GM06990 (cell line): ENCODE measurements at regions not wholly inside any gene's neighbourhood (a gene's known extent, or its start where the extent isn't known, plus 50 kb on each side); places are given as distances from the start of the nearest gene placed in this dataset.
"Not testable (repeated sequence)": the region's sequence is repeated elsewhere in the genome, so short reads cannot be mapped to it uniquely, and the experiment has no call there.

Source experiments
- DNase-seq: peaks from one replicate; pipeline ENCODE4 v3.0.0-alpha.2; 2011; ENCODE audit not compliant: insufficient read length; ENCODE audit errors: extremely low read depth
- H3K27me3 ChIP-seq: replicated peaks from 2 replicates; pipeline ENCODE4 v1.6.0; 2011; ENCODE audit warnings: low read length; ENCODE audit not compliant: control insufficient read depth, insufficient read depth
- H3K36me3 ChIP-seq: 2 replicates; pipeline ENCODE4 v1.5.1; 2011; ENCODE audit warnings: low read length; ENCODE audit not compliant: control insufficient read depth, insufficient read depth
- H3K4me3 ChIP-seq: replicated peaks from 2 replicates; pipeline ENCODE4 v1.5.1; 2011; ENCODE audit warnings: low read depth, mild to moderate bottlenecking, control low read depth, low read length
- TF ChIP-seq, protein P1 (sequence below): IDR thresholded peaks from 2 replicates; pipeline ENCODE4 v1.5.1; 2011; ENCODE audit warnings: low read length, control low read depth, mild to moderate bottlenecking, inconsistent platforms; ENCODE audit not compliant: insufficient read depth, poor library complexity, severe bottlenecking

DNA sequence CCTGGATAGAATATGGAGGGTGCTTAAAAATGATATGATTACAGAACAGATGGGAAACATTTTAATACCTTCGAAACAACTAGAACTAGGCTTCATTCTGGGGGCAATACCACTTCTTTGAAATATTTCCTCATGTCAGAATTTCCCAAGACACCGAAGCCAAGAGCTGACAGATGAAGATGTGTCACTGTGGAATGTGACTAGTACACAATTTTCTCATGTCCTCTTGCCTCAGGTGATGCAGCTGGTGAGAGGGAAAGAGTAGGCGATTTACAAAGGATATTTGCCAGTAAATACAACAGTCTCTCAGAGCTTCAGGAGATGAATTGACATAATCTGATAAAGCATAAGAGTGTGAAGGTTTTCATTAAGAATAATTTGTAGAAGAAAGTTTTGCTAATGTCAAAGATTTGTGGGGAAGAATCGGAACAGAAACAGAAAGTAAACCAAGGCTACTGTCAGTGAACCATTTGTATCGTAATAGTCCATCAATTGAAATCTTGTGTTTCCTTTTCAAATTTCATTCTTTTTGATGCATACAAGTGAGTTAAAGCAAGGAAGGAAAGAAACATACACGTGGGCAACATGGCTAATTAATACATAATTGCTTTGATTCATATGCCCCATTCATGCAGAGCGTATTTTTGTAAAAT lies 164.7 kb upstream of the CCN2 start:
- Histone ChIP-seq H3K27me3 (no peaks in the 10 kb centered on the region; the same call in 1 of the 2 replicates), H3K4me3 (no peak overlapping the region), H3K36me3 (no peaks in the 10 kb centered on the region)
- no peak for DNase-seq
- TF ChIP-seq, protein P1, sequence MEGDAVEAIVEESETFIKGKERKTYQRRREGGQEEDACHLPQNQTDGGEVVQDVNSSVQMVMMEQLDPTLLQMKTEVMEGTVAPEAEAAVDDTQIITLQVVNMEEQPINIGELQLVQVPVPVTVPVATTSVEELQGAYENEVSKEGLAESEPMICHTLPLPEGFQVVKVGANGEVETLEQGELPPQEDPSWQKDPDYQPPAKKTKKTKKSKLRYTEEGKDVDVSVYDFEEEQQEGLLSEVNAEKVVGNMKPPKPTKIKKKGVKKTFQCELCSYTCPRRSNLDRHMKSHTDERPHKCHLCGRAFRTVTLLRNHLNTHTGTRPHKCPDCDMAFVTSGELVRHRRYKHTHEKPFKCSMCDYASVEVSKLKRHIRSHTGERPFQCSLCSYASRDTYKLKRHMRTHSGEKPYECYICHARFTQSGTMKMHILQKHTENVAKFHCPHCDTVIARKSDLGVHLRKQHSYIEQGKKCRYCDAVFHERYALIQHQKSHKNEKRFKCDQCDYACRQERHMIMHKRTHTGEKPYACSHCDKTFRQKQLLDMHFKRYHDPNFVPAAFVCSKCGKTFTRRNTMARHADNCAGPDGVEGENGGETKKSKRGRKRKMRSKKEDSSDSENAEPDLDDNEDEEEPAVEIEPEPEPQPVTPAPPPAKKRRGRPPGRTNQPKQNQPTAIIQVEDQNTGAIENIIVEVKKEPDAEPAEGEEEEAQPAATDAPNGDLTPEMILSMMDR, result no peak

DNA sequence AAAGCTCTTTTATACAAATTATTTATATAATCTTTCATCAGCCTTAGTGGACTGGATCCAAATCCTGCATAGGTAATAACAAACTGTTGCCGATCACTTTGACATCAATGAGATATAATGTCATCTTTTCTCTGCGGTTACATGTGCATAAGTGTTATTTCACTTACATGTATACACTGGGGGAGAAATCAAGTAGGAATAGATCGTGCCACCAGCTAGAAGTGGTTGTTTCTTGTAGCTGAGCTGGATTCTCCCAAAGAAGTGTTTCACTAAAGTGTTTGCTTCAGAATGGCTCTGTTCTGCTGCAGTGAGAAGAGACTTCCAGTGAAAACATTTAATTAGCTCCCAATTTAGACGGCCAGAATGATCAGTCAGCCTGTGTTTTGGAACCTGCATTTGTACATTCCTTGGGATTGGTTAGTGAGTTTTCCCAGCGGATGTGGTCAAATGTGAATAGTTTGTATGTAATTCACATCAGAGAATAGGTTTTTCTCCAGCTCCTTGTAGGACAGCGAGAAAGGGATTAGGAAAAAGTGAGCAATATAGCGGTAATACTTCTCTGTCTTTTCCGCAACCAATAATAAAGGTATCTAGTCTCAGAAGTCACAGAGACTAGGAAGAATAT lies 163.1 kb upstream of the CCN2 start:
- TF ChIP-seq, protein P1, result no peak
- no peaks in the 10 kb centered on the region for H3K36me3 ChIP-seq
- DNase-seq, result no peak
- H3K4me3 ChIP-seq, result no peak overlapping the region
- no peaks in the 10 kb centered on the region; the same call in 1 of the 2 replicates for H3K27me3 ChIP-seq

DNA sequence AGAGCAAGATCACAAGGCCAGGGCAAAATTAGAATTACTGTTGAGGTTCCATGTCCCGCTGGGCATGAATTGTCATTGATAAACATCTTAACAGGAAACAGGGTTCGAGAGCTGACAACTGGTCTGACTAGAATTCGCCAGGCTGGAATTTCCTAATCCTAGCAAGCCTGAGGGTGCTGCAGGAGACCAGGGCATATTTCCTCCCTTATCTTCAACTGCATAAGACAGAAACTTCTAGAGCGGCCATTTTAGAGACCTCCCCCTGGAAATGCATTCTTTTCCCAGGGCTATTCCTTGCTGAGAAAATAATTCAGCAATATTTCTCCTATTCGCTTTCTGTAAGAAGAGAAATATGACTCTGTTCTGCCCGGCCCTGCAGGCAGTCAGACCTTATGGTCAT lies 158.6 kb upstream of the CCN2 start:
- H3K27me3 ChIP-seq, H3K36me3 ChIP-seq, H3K4me3 ChIP-seq, DNase-seq: not testable (repeated sequence)

DNA sequence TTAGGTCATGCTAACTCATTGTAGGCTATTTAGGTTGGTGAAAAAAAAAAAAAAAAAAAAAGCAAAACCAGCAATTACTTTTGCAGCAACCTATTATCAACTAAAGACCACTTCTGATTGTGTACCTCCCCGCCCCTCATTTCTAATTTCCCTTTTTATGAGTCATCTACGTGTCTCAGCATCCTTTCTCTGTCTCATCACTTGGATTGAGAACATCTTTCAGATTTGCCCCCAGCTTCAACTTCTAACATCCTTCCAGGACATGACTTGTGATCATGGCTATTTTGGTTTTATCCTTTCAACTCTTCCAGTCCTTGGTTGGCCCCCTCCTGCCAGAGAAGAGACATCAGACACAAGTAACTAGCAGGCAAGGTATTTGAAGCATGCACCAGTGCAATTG lies 156.7 kb upstream of the CCN2 start:
- Histone ChIP-seq H3K27me3 (no peaks in the 10 kb centered on the region), H3K4me3 (no peak overlapping the region), H3K36me3 (no peaks in the 10 kb centered on the region)
- no peak for DNase-seq
- TF ChIP-seq, protein P1, result no peak

DNA sequence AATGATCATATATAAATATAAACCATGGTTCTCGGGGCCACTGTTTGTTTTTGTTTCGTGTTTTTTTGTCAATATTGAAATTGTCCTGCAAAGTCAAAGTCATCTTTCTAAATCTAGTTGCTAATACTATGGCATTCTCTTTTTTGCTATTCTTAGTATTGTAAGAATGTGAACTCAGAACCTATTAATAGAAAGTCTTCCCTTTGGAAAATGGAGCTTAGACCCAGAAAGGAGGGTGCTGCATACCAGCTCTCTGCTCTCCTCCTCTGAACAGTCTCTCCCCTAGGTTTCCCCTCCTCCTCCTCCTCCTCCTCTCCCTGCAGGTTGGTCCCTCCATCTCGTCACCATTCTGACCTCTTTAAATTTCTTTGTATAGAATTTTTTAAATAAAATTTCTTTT lies 150.4 kb upstream of the CCN2 start:
- Histone ChIP-seq H3K27me3 (no peaks in the 10 kb centered on the region), H3K36me3 (no peaks in the 10 kb centered on the region), H3K4me3 (no peak overlapping the region)
- TF ChIP-seq, protein P1, result no peak
- DNase-seq, result no peak

DNA sequence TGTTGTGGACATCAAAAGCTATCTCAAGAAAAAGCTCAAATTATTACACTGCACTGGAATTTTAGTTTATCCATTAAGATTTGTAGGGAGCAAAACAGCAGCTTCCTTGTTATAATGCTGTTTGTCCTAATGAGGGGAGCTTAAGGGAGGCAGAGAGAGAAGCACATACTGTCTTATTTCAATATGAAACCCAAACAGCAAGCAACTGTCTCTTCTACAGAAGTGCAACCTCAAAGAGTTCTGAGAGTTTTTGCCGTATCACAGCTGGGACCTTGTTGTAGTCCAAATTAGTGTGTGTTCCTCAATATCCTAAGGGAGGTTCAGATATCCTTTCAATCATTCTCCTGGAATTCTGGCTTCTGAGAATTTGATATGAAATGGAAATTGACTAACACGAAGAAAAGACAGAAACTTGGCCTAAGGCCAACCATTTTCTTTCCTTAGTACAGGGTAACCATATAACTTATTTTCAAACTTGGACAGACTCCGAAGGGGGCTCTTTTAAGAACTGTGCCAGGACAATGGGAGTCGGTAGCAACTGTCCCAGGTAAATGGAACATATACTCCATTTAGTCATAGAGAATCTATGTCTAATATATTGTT lies 149.3 kb upstream of the CCN2 start:
- Histone ChIP-seq H3K27me3 (no peaks in the 10 kb centered on the region), H3K36me3 (no peaks in the 10 kb centered on the region), H3K4me3 (no peak overlapping the region)
- TF ChIP-seq, protein P1, result no peak
- DNase-seq, result no peak
